ELF-1 (cell line): ENCODE measurements at regions not wholly inside any gene's neighbourhood (a gene's known extent, or its start where the extent isn't known, plus 50 kb on each side); places are given as distances from the start of the nearest gene placed in this dataset.

ENCODE experiments used
- DNase-seq: peaks from one replicate; pipeline ENCODE4 v3.0.0-alpha.2; 2016; ENCODE audit warnings: low read depth, low spot score

DNA sequence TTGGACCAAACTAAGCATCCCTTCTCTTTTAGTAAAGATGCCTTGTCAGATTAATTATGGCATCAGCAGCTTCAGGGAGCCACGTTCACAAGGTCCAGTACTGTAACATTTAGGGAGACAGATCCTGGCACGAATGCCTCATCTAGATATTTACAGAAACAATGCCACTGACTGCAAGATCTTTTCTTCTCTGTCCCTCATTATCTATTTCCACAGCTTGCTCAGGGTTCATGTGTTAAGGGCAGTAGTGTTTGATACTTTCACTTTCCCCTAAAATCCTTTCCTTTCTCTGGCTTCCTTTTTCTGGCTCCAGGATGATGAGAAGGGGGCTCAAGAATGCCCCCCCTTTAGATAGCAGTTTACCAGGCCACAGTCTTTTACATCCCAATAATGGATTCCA is 393.9 kb downstream of the BCL11A start:
- no peak for DNase-seq

DNA sequence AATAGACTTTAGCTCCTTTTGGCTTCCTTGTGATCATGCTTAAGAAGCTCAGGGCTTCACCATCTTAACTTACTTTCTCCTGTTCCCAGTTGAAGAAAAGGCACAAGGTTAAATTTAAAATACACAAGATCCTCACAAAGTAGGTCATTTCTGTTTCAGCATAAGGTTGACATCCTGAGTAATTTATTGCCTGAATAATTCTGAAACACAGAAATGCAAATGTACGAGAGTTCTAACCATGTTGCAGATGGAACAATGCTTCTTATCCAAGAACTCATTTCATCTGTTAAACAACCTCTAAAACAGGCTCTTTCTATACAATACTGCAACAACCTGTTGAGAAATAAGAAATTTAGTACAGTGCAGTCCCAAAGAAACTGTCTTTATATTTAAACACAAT is 395.2 kb downstream of the BCL11A start:
- DNase-seq = no peak

DNA sequence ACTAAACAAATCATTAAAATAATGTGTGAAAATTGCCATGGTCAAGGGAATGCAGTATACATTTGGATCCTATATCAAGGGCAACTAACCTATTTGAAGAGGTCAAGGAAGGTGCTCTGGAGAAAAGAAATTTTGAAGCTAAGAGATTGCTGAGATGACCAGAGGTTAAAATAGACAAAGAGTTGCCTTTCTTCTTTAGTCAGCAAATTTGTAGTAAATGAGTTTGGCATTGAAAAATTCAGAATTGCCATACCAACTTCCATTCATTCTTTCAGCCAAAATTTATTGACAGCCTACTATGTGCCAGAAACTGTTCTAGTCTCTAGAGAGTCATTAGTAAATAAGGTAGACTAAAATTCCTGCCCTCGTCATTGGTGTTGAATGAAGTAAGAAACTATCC is 396.2 kb downstream of the BCL11A start:
- no peak for DNase-seq

DNA sequence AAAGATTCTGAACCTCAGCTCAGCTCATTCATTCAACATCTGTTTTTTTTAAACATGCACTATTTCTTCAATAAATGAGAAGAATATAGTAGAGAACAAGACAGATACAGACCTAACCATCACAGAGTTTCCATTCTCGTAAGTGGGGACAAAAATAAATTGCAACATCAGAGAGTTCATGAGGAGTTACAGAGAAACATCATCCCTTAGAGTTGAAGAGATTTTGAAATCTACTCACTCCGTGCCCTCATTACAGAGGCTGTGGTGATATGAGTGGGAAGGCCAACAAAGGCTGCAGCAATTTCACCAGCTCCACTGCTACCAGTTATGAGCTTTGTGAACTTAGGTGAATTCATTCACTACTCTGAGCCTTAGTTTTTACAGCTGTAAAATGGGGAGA is 399.3 kb downstream of the BCL11A start:
- no peak for DNase-seq

DNA sequence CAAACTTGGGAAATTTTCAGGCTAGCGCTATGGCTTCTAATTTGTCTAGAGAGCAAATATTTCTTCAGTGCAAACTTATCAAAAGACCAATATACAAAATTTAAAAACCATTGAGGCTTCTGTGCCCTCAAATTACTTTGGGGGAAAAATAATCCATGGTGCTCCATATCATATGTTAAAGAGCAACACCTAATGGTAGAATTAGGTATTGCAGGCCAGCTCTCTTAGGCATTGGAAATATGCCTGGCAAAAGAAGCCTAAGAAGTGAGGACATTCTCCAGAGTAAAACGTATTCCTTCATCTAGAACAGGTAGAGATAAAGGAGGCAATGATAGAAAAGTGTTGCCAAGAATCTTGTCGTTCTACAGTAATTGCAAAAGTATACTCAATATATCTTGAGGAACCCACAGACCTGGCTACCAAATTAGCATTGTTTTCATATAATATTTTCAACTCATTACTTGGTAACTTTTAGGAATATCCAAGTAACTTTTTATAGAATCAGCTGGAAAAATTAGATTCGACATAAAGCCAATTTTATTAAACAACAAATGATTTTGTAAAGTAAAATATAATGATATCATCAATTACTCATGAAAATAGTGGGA is 401.1 kb downstream of the BCL11A start:
- DNase-seq = peak; percentile 12

DNA sequence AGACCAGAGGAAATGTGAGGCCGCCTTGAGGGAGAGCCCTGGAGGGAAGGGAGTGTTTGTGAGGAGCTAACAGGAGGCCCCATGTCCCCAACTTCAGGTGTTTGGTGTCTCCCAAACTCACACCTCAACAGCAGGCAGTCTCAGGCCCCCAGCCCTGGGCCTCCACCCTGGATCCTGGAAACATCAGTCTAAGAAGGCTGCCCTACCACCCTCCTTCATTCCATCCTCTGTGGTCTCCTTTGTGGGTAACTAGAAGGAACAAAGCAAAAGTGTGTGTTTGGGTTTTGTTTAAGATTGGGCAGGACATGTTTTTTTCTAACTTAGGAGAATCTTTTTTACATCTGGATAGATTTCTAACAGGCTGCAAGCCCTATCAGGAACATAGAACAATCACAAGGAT is 404.3 kb downstream of the BCL11A start:
- DNase-seq = no peak

DNA sequence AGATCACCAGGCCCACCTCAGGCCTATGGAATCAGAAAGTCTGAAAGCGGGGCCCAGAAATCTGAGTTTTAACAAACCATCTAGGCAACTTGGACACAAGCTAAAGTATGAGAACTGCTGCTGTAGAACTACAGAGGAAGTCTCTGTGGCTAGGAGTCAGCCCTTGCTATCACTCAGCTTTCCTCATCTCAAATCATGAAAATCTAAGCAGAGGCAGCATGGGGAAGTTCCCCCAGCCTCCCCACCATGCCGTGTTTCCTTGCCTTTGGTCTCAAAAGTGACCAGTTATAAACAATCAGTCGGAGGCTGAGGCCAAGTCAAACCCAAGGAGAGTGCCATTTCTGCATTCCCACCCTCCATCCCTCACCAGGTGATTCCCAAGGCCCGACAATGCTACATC is 404.7 kb downstream of the BCL11A start:
- no peak for DNase-seq

DNA sequence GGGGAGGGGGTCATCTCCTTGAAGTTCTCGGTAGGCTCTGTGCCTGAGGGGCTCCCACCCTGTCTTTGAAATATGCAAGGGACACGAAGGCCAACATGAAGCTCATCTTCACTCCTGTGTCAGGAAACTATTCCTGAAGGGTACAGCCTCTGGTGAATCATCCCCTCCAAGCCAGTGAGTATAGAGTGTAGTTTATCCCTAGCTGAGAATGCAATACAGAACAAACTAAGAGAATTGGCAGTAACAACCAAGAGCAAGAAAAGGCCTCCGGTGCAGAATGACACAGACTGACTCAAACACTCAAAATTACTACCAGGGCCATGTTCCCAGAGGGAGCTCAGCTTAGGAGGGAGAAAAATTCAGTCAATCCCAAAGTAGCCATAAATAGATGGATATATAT is 413.3 kb downstream of the BCL11A start:
- no peak for DNase-seq

DNA sequence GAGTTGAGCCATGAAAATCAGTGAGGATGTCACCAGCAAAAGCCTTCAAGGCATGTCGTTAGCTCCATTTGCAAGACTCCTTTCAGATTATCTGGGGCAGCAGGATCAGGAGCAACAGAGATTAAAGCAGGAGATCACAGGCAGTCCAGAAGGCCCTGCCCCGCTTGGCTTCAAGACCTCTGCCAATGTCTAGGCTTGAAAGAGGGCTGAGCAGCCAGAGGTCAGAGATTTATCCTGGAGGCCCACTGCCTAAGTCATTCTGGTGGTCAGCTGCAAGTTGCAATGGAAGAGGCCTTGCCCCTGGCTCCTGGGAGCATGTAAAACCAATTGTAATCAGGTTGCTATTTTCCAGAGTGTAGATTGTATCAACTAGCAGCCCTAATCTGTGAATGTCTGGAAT is 416.5 kb downstream of the BCL11A start:
- DNase-seq = peak; percentile 24

DNA sequence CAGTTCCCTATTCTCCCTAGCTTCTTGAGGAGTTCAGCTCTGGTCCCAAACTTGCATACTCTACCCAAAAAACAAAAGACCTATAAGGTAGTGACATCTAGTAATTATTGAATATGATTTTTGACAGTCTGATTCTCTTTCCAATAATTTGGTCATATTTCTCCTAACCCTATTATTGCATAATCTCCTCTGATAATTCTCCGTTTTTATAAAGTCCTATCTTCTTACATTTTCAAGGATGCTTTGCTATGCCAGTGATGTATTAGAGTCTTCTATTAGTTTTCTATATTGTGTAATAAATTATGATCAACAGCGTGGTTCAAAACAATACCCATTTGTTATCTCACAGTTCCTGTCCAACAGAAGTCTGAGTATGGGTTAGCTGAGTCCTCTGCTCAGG is 426.3 kb downstream of the BCL11A start:
- DNase-seq = no peak

DNA sequence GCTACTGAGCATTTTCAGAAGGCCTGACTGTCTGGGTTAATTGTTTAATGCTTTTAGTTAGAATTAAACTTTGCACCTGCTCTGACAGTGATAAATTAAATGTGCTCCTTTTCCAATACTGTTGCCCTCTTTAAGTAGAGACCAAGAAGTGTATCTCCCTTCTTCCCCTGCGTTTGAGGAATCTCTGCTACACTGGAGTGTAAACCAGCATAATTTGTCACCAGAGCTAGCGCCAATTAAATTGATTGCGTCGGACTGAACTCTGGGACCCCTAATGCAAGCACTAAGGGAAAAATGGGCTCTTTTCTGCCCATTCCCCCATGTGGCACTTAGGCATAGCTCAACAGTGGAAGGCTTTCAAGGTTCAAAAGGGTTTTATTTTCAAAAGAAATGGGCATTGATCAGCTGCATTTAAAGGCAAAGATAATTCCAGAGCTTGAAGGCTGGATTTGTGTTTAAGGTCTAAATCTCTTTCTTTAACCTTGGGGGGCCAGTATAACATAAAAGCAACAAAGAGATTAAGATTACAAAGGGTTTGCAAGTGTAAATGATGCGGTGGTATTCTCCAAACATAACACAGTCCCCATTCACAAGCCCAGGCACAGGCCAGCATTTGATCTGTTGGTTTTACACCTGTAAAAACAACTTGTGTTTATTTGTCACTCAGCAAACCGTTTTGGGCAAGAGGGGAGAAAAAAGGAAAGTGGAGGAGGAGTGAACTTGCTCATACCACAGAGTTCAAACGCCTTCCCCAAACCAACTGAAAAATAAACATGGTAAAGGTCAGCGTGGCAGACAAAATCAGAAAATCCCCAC is 427.6 kb downstream of the BCL11A start:
- DNase-seq = no peak

DNA sequence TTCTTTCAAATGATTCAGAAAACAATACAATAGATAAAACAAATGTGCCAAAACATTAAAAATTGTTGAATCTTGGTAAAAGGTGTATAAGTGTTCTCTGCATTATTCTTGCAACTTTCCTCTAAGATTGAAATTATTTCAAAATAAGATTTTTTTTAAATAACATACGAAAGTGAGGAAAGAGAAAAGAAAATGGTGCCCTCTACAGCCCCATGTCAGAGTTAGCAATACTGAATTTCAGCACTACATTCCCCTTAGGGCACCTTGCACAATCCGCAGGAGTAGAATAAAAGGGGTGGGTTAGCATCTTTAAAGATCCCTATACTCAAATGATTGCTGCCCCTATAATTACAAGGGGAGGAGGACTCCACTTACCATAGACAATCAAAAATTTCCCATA is 433.7 kb downstream of the BCL11A start:
- DNase-seq = no peak

DNA sequence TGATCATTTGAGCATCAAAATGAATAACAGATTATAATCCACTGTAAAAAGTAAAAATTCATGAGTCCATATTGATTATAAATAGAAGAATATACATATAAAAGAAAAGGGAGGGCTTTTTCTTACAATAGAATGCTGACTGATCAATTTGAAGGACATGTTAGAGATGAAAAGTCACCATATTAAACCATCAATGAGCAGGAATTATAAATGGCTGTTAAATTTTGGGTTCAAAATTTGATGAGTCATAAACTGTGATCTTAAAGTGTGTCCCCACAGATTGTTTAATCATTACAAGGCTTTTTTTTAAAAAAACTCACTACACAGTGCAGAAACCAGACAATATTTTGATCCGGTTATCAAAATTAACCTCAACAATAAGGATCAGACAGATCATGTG is 434.5 kb downstream of the BCL11A start:
- DNase-seq = no peak

DNA sequence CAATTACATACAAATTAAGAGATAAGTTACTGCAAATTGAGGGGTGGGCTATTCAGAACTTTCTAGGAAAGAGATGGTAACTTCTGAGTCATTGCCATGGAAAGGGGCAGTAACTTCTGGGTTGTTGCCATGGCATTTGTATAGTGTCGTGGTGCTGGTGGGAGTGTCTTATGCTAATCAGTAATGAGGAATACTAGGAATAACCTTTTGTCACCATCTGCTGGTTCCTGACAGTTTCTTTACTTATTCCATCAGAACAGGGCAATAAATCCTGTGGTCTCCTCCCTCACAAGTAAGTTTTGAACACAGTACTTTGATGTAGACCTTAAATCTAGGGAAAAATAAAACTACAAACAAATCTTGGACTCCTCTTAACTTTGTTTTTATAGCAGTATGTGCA is 435.4 kb downstream of the BCL11A start:
- no peak for DNase-seq

DNA sequence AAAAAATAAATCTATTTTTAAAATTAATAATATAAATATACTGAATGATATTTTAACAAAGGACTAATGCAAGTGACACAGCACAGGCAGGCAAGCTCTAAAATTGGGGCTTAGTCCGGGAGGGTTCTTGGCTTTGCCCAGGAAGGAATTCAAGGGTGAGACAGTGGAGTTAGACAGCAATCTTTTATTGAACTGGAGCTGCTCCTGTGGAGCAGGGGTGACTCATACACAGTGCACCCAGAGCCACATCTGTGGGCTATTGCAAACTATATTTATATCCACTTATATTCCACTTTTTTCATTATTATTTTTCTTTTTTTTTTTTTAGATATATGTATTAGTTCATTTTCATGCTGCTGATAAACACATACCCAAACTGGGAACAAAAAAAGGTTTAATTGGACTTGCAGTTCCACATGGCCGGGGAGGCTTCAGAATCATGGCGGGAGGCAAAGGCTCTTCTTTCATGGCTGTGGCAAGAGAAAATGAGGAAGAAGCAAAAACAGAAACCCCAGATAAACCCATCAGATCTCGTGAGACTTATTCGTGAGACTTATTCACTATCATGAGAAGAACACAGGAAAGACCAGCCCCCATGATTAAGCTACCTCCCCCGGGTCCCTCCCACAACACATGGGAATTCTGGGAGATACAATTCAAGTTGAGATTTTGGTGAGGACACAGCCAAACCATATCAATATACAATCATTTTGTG is 437.1 kb downstream of the BCL11A start:
- DNase-seq = no peak

DNA sequence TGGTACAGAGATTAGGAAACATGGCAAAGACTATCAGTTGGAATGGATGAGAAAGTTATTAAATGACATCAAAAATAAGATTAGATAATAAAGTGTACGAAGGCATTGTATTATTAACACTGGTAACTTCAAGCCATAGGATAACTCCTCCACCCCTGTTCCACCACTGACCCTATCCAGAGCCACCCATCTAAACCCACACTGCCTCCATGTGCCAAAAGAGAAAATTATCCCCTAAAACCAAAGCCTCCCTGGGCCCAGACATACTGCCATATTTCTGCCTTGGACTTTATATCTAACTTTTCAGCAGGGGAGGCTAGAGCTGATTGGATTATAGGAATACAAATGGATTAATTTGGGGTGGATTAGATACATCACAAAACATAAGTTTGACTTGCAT is 443.7 kb downstream of the BCL11A start:
- DNase-seq = no peak

DNA sequence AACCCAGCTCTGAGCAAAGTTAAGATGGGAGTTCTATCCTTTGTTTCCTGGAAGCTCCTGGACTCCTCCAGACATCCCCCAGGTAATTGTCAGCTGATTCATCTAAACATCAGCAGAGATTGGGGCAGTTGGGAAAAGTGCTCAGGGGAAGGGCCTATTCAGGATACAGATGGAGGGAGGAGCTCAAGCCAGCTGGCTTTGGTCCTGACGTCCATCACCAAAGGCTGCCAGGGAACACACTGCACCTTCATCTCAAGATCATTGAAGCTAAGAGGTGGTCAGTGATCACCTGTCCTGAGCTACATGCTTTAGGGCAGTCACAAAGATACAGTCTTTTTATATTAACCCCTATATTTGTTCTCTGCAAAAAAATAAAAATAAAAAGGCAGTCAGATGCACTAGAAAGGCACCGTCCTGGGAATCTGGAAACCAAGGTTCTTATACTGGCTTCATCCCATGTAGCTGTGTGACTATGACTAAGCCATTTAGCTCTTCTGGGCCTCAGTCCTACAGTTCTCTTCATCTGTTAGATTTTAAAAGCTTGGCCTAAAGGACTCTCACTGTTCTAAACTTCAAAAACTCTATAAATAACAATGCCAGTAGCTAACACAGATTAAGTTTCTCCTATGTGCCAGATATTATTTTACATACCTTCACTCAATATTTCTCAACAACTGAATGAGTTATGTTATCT is 446.5 kb downstream of the BCL11A start:
- no peak for DNase-seq

DNA sequence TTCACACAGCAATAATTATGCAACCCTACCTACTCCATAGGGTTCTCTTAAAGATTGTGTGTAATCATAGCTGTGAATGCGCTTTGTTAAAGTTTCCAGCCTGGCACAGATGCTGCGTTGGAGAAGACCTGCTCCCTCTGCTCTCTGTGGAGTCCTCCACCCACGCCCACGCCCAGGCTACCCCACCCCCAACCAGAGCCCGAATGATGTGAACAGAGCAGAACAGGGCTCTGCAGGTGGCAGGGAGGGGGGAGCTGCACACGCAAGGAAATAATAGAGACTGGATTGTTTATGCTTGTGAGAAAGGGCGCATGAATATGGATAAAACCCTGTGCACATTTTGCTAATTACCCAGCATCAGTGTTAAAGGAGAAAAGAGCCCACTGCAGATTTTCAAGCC is 447.5 kb downstream of the BCL11A start:
- no peak for DNase-seq

DNA sequence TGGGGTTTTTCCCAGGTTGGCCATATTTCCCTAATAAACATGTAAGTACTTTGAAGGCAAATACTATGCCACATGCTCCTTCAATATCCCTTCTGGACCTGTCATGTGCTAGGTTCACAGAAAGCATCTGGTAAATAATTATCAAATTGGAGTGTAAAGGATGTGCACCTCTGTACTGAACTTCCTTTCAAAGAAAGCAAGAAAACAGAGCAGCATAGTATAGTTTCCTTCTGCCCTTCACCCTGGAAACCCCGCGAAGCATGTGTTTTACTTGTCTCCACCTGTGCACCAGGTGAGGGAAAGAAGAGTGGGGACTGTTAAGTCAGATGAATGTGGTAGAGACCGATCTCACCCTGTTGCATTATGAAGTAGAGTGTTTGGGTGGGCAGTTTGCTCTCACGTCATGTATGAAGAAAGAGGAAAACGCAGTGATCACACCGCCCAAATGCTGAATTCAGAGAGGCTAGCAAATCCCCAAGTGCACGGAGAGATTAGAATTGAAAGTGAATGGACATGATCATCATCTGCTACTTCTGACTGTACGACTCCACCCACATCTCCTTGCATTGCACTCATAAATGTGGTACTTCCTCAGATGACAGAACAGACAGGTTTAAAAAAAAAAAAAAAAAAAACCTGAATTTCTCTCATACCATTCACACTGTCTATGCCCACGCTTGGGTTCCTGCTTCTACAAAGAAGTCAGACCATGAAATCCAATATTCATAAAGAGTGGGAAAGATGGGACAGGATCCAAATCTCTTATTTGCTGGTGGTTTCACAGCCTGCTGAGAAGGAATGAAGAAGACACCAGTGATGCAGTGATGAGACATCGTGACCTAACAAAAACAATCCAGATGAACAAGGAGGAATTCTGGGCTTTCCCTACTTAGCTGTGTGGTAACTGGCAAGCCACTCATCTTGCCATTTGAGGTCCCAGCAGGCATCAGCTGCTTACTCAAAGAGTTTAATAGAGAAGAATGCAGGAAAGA is 448.6 kb downstream of the BCL11A start:
- no peak for DNase-seq

DNA sequence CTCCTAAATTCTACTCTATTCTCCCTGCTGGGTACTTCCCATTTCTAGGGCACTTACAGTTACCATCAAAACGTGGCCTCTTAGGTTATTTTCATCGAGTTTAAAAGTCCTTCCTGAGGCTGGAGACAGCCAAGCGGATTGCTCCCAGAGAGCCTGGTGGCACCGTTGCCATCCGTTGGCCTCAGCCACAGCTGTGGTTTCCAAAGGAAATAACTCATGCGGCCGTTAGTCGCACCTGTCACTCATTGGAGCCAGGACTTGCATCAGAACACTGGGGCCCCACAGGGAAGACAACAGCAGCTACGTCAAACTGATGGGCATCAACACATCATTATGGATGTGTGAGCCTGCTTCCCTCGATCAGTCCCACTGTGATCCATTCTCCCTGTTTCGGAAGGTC is 453.4 kb downstream of the BCL11A start:
- DNase-seq = no peak

DNA sequence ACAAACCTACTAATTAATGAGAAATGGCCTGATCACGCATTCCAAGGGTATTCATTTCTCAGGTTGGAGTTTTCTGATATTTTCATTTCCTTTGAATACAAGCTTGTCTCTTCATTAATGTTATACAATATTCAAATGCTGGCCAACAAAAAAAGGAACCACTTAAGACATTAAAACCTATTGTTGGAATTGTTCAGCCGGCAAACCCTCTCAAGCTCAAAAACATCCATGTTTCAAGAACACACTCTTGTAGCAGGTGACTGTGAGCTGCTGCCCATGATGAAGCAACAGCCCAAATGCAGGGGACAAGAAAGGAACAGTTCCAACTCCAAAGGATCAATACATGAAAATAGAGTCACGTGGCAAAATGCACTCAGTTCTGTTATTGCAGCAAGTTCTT is 454.5 kb downstream of the BCL11A start:
- DNase-seq = no peak
